Karpas-422 (cell line): ENCODE measurements at regions not wholly inside any gene's neighbourhood (a gene's known extent, or its start where the extent isn't known, plus 50 kb on each side); places are given as distances from the start of the nearest gene placed in this dataset.
A peak's percentile ranks its signal among the peaks of the same experiment; 100 is the strongest.

Experiments
- DNase-seq: peaks from one replicate; pipeline ENCODE4 v3.0.0-alpha.2; 2015
- H2AFZ ChIP-seq: fragments of 200-600 bp; sonication (generic); 2 replicates; pipeline ENCODE4 v1.6.1; 2014; ENCODE audit warnings: antibody characterized with exemption, low read length, mixed read lengths
- H3K27ac ChIP-seq: fragments of 200-600 bp; sonication (generic); 2 replicates; pipeline ENCODE4 v1.5.1; 2014; ENCODE audit warnings: mild to moderate bottlenecking, low read length, moderate library complexity
- H3K27me3 ChIP-seq: fragments of 200-600 bp; sonication (generic); 2 replicates; pipeline ENCODE4 v1.6.1; 2014; ENCODE audit warnings: low read length, mixed read lengths
- H3K36me3 ChIP-seq: fragments of 200-600 bp; sonication (generic); 2 replicates; pipeline ENCODE4 v1.6.1; 2014; ENCODE audit warnings: low read length, mixed read lengths; ENCODE audit not compliant: insufficient read depth
- H3K4me1 ChIP-seq: fragments of 200-600 bp; sonication (generic); 2 replicates; pipeline ENCODE4 v1.6.1; 2014; ENCODE audit warnings: mild to moderate bottlenecking, low read length, mixed read lengths
- H3K4me2 ChIP-seq: fragments of 200-600 bp; sonication (generic); 2 replicates; pipeline ENCODE4 v1.6.1; 2014; ENCODE audit warnings: low read length, low read depth, mild to moderate bottlenecking; ENCODE audit not compliant: poor library complexity, severe bottlenecking
- H3K4me3 ChIP-seq: fragments of 200-600 bp; sonication (generic); 2 replicates; pipeline ENCODE4 v1.5.1; 2014; ENCODE audit warnings: mild to moderate bottlenecking, antibody characterized with exemption, low read length, mixed read lengths
- H3K79me2 ChIP-seq: fragments of 200-600 bp; sonication (generic); 2 replicates; pipeline ENCODE4 v1.6.1; 2014; ENCODE audit warnings: mild to moderate bottlenecking, low read length, mixed read lengths
- H3K9ac ChIP-seq: fragments of 200-600 bp; sonication (generic); 2 replicates; pipeline ENCODE4 v1.6.0; 2014; ENCODE audit warnings: low read length
- H3K9me2 ChIP-seq: fragments of 200-600 bp; sonication (generic), shearing (Covaris generic); replicated peaks from 2 replicates; pipeline ENCODE4 v1.6.0; 2014; ENCODE audit warnings: mild to moderate bottlenecking, low read length, moderate library complexity; ENCODE audit not compliant: insufficient read depth
- H3K9me3 ChIP-seq: fragments of 300-700, 200-600 bp; sonication (generic); 2 replicates; pipeline ENCODE4 v1.6.1; 2014; ENCODE audit warnings: low read length, mixed read lengths
- H4K20me1 ChIP-seq: fragments of 200-600 bp; sonication (generic); 2 replicates; pipeline ENCODE4 v1.6.1; 2014; ENCODE audit warnings: mild to moderate bottlenecking, antibody characterized with exemption, low read length, low read depth; ENCODE audit not compliant: insufficient read depth

GRCh38 chr10:55001422-55001821 lies 200.4 kb upstream of the PCDH15 start:
- Histone ChIP-seq H3K9ac (no peak overlapping the region), H3K4me3 (no peak overlapping the region), H3K36me3 (no peaks in the 10 kb centered on the region), H3K27me3 (no peaks in the 10 kb centered on the region), H3K27ac (no peak overlapping the region), H3K9me2 (no peaks in the 10 kb centered on the region), H3K4me2 (no peak overlapping the region), H4K20me1 (no peaks in the 10 kb centered on the region), H3K9me3 (peaks cover 14% of the 10 kb centered on the region), H3K4me1 (no peaks in the 10 kb centered on the region), H3K79me2 (no peaks in the 10 kb centered on the region), H2AFZ (no peak overlapping the region)
- DNase-seq: no peak

DNA sequence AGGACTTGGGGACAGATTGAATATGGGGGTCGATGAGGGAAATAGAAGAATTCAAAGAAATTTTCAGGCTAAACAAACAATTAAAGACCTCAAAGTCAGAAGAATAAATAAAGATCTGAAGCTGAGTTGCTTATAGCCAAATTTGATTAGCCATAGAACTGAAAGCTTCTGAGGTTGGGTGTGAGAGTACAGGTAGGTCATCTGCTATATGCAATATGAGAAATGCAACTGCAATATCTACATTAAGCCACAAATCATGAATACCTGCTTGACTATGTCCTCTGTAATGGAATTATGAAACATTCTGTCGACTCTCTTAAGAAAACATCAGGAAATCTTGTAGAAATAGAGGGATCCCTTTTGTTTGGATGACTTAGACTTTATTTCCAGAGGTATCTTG lies 192.1 kb upstream of the PCDH15 start:
- Histone ChIP-seq H3K9ac (no peak overlapping the region), H3K27ac (no peak overlapping the region), H3K9me2 (no peaks in the 10 kb centered on the region), H3K36me3 (no peaks in the 10 kb centered on the region), H3K4me2 (no peak overlapping the region), H2AFZ (no peak overlapping the region), H3K9me3 (peaks cover 15% of the 10 kb centered on the region), H3K27me3 (no peaks in the 10 kb centered on the region), H3K4me1 (no peaks in the 10 kb centered on the region), H3K79me2 (no peaks in the 10 kb centered on the region), H4K20me1 (no peaks in the 10 kb centered on the region), H3K4me3 (no peak overlapping the region)
- DNase-seq: no peak

DNA sequence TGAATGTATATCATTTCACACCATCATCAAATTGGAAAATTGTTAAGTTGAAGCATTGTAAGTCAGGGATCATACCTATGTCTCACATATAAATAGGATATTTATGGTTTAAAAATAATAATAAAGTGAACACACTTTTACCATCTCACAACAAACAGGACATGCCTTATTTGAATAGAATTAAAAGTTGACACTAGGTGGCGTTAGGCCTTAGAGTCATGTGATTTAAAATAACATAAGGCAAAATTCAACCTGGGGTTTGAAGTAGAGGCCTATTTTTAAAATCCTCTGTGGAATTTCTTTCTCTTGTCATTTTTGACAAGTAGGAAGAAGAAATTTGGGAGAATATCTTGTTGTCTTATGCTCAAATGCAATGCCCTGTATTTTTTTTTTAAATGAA lies 184.7 kb upstream of the PCDH15 start:
- H3K79me2 ChIP-seq: no peaks in the 10 kb centered on the region

GRCh38 chr10:54983255-54983654 lies 182.2 kb upstream of the PCDH15 start:
- no peaks in the 10 kb centered on the region for H3K79me2 ChIP-seq
- no peaks in the 10 kb centered on the region for H3K9me2 ChIP-seq
- no peak overlapping the region for H2AFZ ChIP-seq
- no peak overlapping the region for H3K9ac ChIP-seq
- no peak overlapping the region for H3K4me2 ChIP-seq
- no peaks in the 10 kb centered on the region for H3K27me3 ChIP-seq
- H3K4me3 ChIP-seq: no peak overlapping the region
- H3K36me3 ChIP-seq: no peaks in the 10 kb centered on the region
- no peak overlapping the region for H3K27ac ChIP-seq
- no peak for DNase-seq
- no peaks in the 10 kb centered on the region for H4K20me1 ChIP-seq
- H3K9me3 ChIP-seq: peaks cover 29% of the 10 kb centered on the region
- no peaks in the 10 kb centered on the region for H3K4me1 ChIP-seq

More for the DNA sequence above, 184.7 kb upstream of the PCDH15 start:
- DNase-seq: peak; percentile 51
- H3K27ac ChIP-seq: no peak overlapping the region
- H3K4me3 ChIP-seq: no peak overlapping the region
- no peak overlapping the region for H3K9ac ChIP-seq
- no peaks in the 10 kb centered on the region for H4K20me1 ChIP-seq
- H3K36me3 ChIP-seq: no peaks in the 10 kb centered on the region
- H3K27me3 ChIP-seq: no peaks in the 10 kb centered on the region
- no peak overlapping the region for H3K4me2 ChIP-seq
- no peaks in the 10 kb centered on the region for H3K9me2 ChIP-seq
- no peak overlapping the region for H2AFZ ChIP-seq
- peaks cover 20% of the 10 kb centered on the region for H3K9me3 ChIP-seq
- H3K4me1 ChIP-seq: no peaks in the 10 kb centered on the region

DNA sequence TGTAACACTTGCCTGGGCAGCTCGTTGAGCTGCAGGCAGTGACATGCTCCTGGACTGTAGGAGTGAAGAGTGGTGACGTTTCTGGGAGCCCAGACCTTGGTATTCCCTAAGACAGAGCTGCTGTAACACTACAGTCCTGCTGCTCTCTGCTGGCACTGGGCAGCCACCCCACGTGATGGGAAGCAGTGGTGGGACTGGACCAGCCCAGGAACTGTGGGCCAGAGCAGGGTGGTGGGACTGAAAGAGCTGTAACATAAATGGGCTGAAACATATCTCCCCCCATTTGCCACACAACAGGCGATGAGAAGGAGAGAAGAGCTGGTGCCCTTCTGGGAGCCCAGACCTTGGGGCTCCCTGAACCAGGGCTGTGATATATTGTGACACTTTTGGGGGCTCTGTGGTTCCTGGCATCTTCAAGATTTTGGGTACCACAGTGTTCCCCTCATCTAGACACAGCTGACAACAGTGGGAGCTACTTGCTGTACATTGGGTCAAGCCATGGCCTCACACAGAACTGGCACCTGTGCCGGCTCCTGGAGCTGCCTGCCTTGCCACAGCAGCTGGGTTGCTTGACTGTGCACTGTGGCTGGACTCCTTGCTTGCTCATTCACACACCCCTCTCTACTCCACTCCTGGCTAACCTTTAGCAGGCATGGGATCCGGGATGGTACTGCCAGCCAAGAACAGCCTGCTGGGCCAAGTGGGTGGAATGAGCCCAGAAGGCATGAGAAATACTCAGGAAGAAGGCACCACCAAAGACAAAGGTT lies 161.3 kb upstream of the PCDH15 start:
- no peak overlapping the region for H3K4me2 ChIP-seq
- no peaks in the 10 kb centered on the region for H3K4me1 ChIP-seq
- H3K9me3 ChIP-seq: peaks cover 38% of the 10 kb centered on the region
- no peak overlapping the region for H3K27ac ChIP-seq
- no peaks in the 10 kb centered on the region for H3K36me3 ChIP-seq
- 0 out of 2 replicates have a peak overlapping the region, but pooled peaks have one; percentile 27 for H3K4me3 ChIP-seq
- H3K9me2 ChIP-seq: no peaks in the 10 kb centered on the region
- no peaks in the 10 kb centered on the region for H3K79me2 ChIP-seq
- H3K9ac ChIP-seq: no peak overlapping the region
- no peaks in the 10 kb centered on the region for H3K27me3 ChIP-seq
- no peak for DNase-seq
- H4K20me1 ChIP-seq: no peaks in the 10 kb centered on the region
- H2AFZ ChIP-seq: no peak overlapping the region

DNA sequence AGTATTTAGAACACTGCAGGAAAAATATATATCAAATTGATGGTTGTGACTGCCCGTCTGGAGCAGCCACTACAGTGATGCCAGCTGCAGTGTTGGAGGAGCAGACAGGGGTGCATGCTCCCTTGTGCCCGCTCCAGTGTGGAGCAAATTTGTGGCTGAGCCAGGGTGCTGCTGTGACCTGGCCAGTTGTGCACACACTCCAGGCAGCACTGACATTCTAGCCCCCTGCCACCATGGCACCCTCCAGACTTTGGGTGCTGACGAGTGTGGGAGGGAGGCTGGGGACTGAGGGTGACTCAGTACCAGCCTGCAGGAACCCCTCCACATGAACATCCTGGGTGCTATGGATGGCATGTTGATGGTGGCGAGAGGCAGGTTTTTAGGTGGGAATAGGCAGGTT lies 160.0 kb upstream of the PCDH15 start:
- DNase-seq: no peak

GRCh38 chr10:54958844-54959243 lies 157.8 kb upstream of the PCDH15 start:
- Histone ChIP-seq H4K20me1 (no peaks in the 10 kb centered on the region), H3K27ac (no peak overlapping the region), H3K4me2 (no peak overlapping the region), H3K9me3 (peaks cover 39% of the 10 kb centered on the region), H2AFZ (no peak overlapping the region), H3K27me3 (no peaks in the 10 kb centered on the region), H3K9ac (no peak overlapping the region), H3K4me1 (no peaks in the 10 kb centered on the region), H3K4me3 (no peak overlapping the region), H3K9me2 (no peaks in the 10 kb centered on the region), H3K36me3 (no peaks in the 10 kb centered on the region), H3K79me2 (no peaks in the 10 kb centered on the region)
- no peak for DNase-seq

More for the DNA sequence above, 160.0 kb upstream of the PCDH15 start:
- Histone ChIP-seq H3K9me2 (no peaks in the 10 kb centered on the region), H2AFZ (no peak overlapping the region), H3K27me3 (no peaks in the 10 kb centered on the region), H3K79me2 (no peaks in the 10 kb centered on the region), H4K20me1 (no peaks in the 10 kb centered on the region), H3K9ac (no peak overlapping the region), H3K36me3 (no peaks in the 10 kb centered on the region), H3K9me3 (peaks cover 39% of the 10 kb centered on the region), H3K4me1 (no peaks in the 10 kb centered on the region), H3K27ac (no peak overlapping the region), H3K4me3 (no peak overlapping the region), H3K4me2 (no peak overlapping the region)

DNA sequence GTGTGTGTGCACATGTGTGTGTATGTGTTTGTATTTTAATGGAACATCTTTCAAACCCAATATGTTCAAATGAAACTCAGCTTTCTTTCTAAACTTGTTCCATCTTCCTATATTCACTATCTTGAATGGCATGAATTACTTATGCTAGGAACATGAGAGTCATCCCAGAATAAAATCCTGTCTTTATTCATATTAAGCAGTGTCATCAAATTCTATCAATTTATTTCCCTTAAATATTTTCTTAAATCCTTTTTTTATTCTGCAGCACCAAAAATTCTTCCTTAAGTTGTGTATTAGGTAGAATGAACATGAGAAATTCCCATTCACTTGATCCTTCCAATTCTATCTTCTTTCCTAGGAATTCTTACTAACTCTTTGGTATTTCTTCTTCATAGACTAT lies 146.6 kb upstream of the PCDH15 start:
- H3K9me3 ChIP-seq: peaks cover 41% of the 10 kb centered on the region
- no peaks in the 10 kb centered on the region for H3K79me2 ChIP-seq
- H3K36me3 ChIP-seq: no peaks in the 10 kb centered on the region
- no peaks in the 10 kb centered on the region for H4K20me1 ChIP-seq
- H3K27me3 ChIP-seq: no peaks in the 10 kb centered on the region
- H3K4me2 ChIP-seq: no peak overlapping the region
- no peaks in the 10 kb centered on the region for H3K9me2 ChIP-seq
- no peak for DNase-seq
- H3K4me3 ChIP-seq: no peak overlapping the region
- H3K27ac ChIP-seq: no peak overlapping the region
- H3K4me1 ChIP-seq: no peaks in the 10 kb centered on the region
- H3K9ac ChIP-seq: no peak overlapping the region
- no peak overlapping the region for H2AFZ ChIP-seq
